HEK293 (cell line): ENCODE measurements at regions not wholly inside any gene's neighbourhood (a gene's known extent, or its start where the extent isn't known, plus 50 kb on each side); places are given as distances from the start of the nearest gene placed in this dataset.

Experiments used
- CTCF ChIA-PET: fragments of 350-600 bp; formaldehyde crosslinking; extraction: SDS; loops from one replicate; lab custom pipeline; 2021; ENCODE audit warnings: antibody characterized with exemption; lab: Yijun Ruan, JAX
- POLR2A ChIA-PET: fragments of 300-600 bp; formaldehyde crosslinking; extraction: SDS; loops from one replicate; lab custom pipeline; 2020; ENCODE audit warnings: antibody characterized with exemption, inconsistent platforms; lab: Yijun Ruan, JAX
- H3K27ac ChIP-seq: fragments of 200-500 bp; sonication (Bioruptor generic); 2 replicates; pipeline ENCODE4 v1.5.1; 2014; ENCODE audit warnings: low read depth, low read length, control low read depth, inconsistent platforms; ENCODE audit errors: extremely low read depth
- H3K36me3 ChIP-seq, 2 experiments: fragments of 200-500 bp in 1 of 2; sonication (Bioruptor generic) in 1 of 2; 1 replicate in 1 of 2; 2 replicates in 1 of 2; pipeline ENCODE4 v1.5.1; 2014 to 2017; ENCODE audit warnings: inconsistent platforms in 2 of 2, low read length in 2 of 2; ENCODE audit not compliant: control insufficient read depth in 2 of 2, insufficient read depth in 1 of 2
- H3K4me1 ChIP-seq: fragments of 200-500 bp; sonication (Bioruptor generic); 2 replicates; pipeline ENCODE4 v1.5.1; 2014; ENCODE audit warnings: mild to moderate bottlenecking, low read length, inconsistent platforms; ENCODE audit not compliant: control insufficient read depth, insufficient read depth
- H3K4me3 ChIP-seq: 2 replicates; pipeline ENCODE4 v1.5.1; 2011; ENCODE audit warnings: low read depth, mild to moderate bottlenecking, control low read depth, low read length, moderate library complexity
- H3K9me3 ChIP-seq: fragments of 200-500 bp; sonication (Bioruptor generic); 2 replicates; pipeline ENCODE4 v1.5.1; 2014; ENCODE audit warnings: low read depth, low read length, inconsistent platforms; ENCODE audit not compliant: control insufficient read depth, insufficient read depth
- MYNN ChIP-seq: fragments of 450-650 bp; formaldehyde crosslinking; IDR thresholded peaks from 2 replicates; pipeline ENCODE4 v1.5.1; 2016; ENCODE audit warnings: missing biosample characterization, missing genetic modification characterization, borderline replicate concordance
- REPIN1 ChIP-seq: fragments of 450-650 bp; formaldehyde crosslinking; IDR thresholded peaks from 2 replicates; pipeline ENCODE4 v1.5.1; 2017; ENCODE audit warnings: missing biosample characterization, missing genetic modification characterization, low read depth
- SALL2 ChIP-seq: fragments of 450-650 bp; formaldehyde crosslinking; IDR thresholded peaks from 2 replicates; pipeline ENCODE4 v1.5.0; 2017; ENCODE audit warnings: missing biosample characterization, mild to moderate bottlenecking, missing genetic modification characterization, borderline replicate concordance
- SCRT2 ChIP-seq: fragments of 450-650 bp; formaldehyde crosslinking; IDR thresholded peaks from 2 replicates; pipeline ENCODE4 v1.5.1; 2016; ENCODE audit warnings: missing biosample characterization, missing genetic modification characterization
- SP2 ChIP-seq: fragments of 450-650 bp; formaldehyde crosslinking; IDR thresholded peaks from 2 replicates; pipeline ENCODE4 v1.5.1; 2016; ENCODE audit warnings: missing biosample characterization, missing genetic modification characterization
- ZBTB48 ChIP-seq: fragments of 450-650 bp; formaldehyde crosslinking; IDR thresholded peaks from 2 replicates; pipeline ENCODE4 v1.5.1; 2016; ENCODE audit warnings: missing biosample characterization, missing genetic modification characterization
- ZFP37 ChIP-seq: fragments of 450-650 bp; formaldehyde crosslinking; IDR thresholded peaks from 2 replicates; pipeline ENCODE4 v1.5.1; 2016; ENCODE audit warnings: missing biosample characterization, missing genetic modification characterization
- ZNF112 ChIP-seq: fragments of 450-650 bp; formaldehyde crosslinking; IDR thresholded peaks from 2 replicates; pipeline ENCODE4 v1.5.0; 2017; ENCODE audit warnings: missing biosample characterization, missing genetic modification characterization
- ZNF19 ChIP-seq: fragments of 450-650 bp; formaldehyde crosslinking; IDR thresholded peaks from 2 replicates; pipeline ENCODE4; 2016; ENCODE audit warnings: missing biosample characterization, missing genetic modification characterization, low read depth
- ZNF239 ChIP-seq: fragments of 450-650 bp; formaldehyde crosslinking; IDR thresholded peaks from 2 replicates; pipeline ENCODE4 v1.5.1; 2016; ENCODE audit warnings: missing biosample characterization, missing genetic modification characterization
- ZNF274 ChIP-seq, 2 experiments: fragments of 200-500 bp in 1 of 2; fragments of 450-650 bp in 1 of 2; sonication (Bioruptor generic) in 1 of 2; formaldehyde crosslinking in 1 of 2; IDR thresholded peaks; 2 replicates each; pipeline versions ENCODE4 v1.5.1 to v1.6.1; 2014 to 2016; ENCODE audit warnings: borderline replicate concordance in 1 of 2, inconsistent platforms in 1 of 2, low read length in 1 of 2, missing biosample characterization in 1 of 2, missing genetic modification characterization in 1 of 2
- ZNF311 ChIP-seq: fragments of 450-650 bp; formaldehyde crosslinking; IDR thresholded peaks from 2 replicates; pipeline ENCODE4 v1.5.1; 2017; ENCODE audit warnings: missing biosample characterization, missing genetic modification characterization, borderline replicate concordance
- ZNF354C ChIP-seq: fragments of 450-650 bp; formaldehyde crosslinking; IDR thresholded peaks from 2 replicates; pipeline ENCODE4 v1.5.1; 2016; ENCODE audit warnings: missing biosample characterization, missing genetic modification characterization, low read depth, borderline replicate concordance
- ZNF394 ChIP-seq: fragments of 450-650 bp; formaldehyde crosslinking; IDR thresholded peaks from 2 replicates; pipeline ENCODE4 v1.5.1; 2016; ENCODE audit warnings: missing biosample characterization, missing genetic modification characterization, mild to moderate bottlenecking, moderate library complexity, borderline replicate concordance
- ZNF423 ChIP-seq: fragments of 450-650 bp; formaldehyde crosslinking; IDR thresholded peaks from 2 replicates; pipeline ENCODE4 v1.5.1; 2016; ENCODE audit warnings: missing biosample characterization, missing genetic modification characterization
- ZNF513 ChIP-seq: fragments of 450-650 bp; IDR thresholded peaks from 2 replicates; pipeline ENCODE4 v1.5.1; 2018; ENCODE audit warnings: missing biosample characterization, missing genetic modification characterization
- ZNF518A ChIP-seq: fragments of 450-650 bp; formaldehyde crosslinking; conservative IDR thresholded peaks from 2 replicates; pipeline ENCODE4 v1.5.1; 2016; ENCODE audit warnings: low read depth, missing biosample characterization, missing genetic modification characterization
- ZNF529 ChIP-seq: fragments of 450-650 bp; formaldehyde crosslinking; IDR thresholded peaks from 2 replicates; pipeline ENCODE4 v1.5.1; 2017; ENCODE audit warnings: missing genetic modification characterization, missing biosample characterization; ENCODE audit not compliant: insufficient replicate concordance
- ZNF555 ChIP-seq: fragments of 450-650 bp; formaldehyde crosslinking; conservative IDR thresholded peaks from 2 replicates; pipeline ENCODE4 v1.5.1; 2017; ENCODE audit warnings: missing biosample characterization, mild to moderate bottlenecking, missing genetic modification characterization, inconsistent platforms
- ZNF76 ChIP-seq: fragments of 450-650 bp; formaldehyde crosslinking; IDR thresholded peaks from 2 replicates; pipeline ENCODE4; 2016; ENCODE audit warnings: low read depth, missing biosample characterization, missing genetic modification characterization, borderline replicate concordance
- ZNF791 ChIP-seq: fragments of 450-650 bp; formaldehyde crosslinking; IDR thresholded peaks from 2 replicates; pipeline ENCODE4 v1.5.1; 2016; ENCODE audit warnings: missing biosample characterization, missing genetic modification characterization
- TF ChIP-seq, protein P1 (sequence below): fragments of 450-650 bp; formaldehyde crosslinking; IDR thresholded peaks from 2 replicates; pipeline ENCODE4 v1.5.1; 2017; ENCODE audit warnings: missing biosample characterization, missing genetic modification characterization
- TF ChIP-seq, protein P2 (sequence below): fragments of 450-650 bp; formaldehyde crosslinking; IDR thresholded peaks from 2 replicates; pipeline ENCODE4 v1.5.1; 2016; ENCODE audit warnings: missing biosample characterization, missing genetic modification characterization

DNA sequence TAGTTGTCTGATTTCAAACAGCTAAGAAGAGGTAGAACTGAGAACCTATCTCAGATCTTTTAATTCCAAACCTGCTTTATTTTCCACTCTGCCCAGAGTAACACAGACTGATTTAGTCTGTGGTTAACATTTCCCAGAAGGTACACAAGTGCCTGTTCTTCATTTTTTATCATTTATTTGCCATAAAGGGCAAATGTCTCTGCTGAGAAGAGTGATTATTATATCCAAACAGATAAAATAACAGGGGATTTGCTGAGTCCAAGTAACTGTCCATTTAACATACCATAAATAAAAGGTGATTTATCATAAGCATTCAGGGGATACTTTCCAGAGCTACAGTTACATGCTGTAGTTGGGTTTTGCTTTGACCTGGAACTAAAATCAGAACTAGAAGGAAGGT is 617.7 kb downstream of the MBD2 start (continued):
- no peak for TF ChIP-seq ZNF518A (tag by site-specific recombination)

DNA sequence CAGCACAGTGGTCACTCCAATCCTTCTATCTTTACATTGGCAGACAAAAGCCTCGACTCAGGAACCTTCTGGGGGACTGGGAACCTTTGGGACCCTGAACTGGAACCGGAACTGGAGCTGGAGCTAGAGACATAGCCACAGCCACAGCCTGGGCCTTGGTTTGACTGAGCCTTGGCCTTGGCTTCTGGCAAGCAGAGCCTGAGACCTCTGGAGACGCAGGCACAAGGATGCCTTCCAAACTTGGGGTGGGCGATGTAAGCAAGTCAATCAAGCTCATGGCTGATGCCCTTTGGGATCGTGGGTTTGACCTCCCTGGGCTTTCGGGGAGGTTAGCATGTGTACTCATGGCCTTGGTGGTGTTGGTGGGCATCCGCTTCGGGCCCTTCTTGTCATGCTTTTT is 619.3 kb downstream of the MBD2 start:
- H3K36me3 ChIP-seq, result no peaks in the 10 kb centered on the region
- POLR2A ChIA-PET, result no interaction called here
- CTCF ChIA-PET, result no interaction called here
- H3K27ac ChIP-seq, result no peak overlapping the region
- H3K9me3 ChIP-seq, result no peaks in the 10 kb centered on the region
- no peak overlapping the region for H3K4me3 ChIP-seq
- TF ChIP-seq ZNF112 (tag by site-specific recombination) (no peak), ZNF19 (tag by site-specific recombination) (no peak), ZNF394 (tag by site-specific recombination) (no peak), ZNF529 (tag by site-specific recombination) (no peak), REPIN1 (tag by site-specific recombination) (no peak), ZNF513 (tag by site-specific recombination) (no peak), ZNF555 (tag by site-specific recombination) (no peak), ZNF76 (tag by site-specific recombination) (no peak), ZNF239 (tag by site-specific recombination) (no peak), ZNF791 (tag by site-specific recombination) (no peak), SALL2 (no peak)
- H3K4me1 ChIP-seq, result no peaks in the 10 kb centered on the region

- Histone ChIP-seq H3K4me3 (no peak overlapping the region), H3K27ac (no peak overlapping the region), H3K4me1 (no peaks in the 10 kb centered on the region), H3K36me3 (no peaks in the 10 kb centered on the region), H3K9me3 (no peaks in the 10 kb centered on the region)
- CTCF ChIA-PET, result no interaction called here
- POLR2A ChIA-PET, result no interaction called here
- no peak for TF ChIP-seq ZFP37
- TF ChIP-seq ZNF354C, result no peak
- no peak for TF ChIP-seq MYNN (tag by site-specific recombination)
- TF ChIP-seq, protein P1, sequence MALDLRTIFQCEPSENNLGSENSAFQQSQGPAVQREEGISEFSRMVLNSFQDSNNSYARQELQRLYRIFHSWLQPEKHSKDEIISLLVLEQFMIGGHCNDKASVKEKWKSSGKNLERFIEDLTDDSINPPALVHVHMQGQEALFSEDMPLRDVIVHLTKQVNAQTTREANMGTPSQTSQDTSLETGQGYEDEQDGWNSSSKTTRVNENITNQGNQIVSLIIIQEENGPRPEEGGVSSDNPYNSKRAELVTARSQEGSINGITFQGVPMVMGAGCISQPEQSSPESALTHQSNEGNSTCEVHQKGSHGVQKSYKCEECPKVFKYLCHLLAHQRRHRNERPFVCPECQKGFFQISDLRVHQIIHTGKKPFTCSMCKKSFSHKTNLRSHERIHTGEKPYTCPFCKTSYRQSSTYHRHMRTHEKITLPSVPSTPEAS (tag by site-specific recombination), result no peak
- no peak for TF ChIP-seq ZNF274 (IDR thresholded peaks at IDR 0.05; ENCODE audit: low read length)
- no peak for TF ChIP-seq ZNF274 (tag by site-specific recombination; IDR thresholded peaks at IDR 0.05; ENCODE audit: borderline replicate concordance)
- TF ChIP-seq, protein P2, sequence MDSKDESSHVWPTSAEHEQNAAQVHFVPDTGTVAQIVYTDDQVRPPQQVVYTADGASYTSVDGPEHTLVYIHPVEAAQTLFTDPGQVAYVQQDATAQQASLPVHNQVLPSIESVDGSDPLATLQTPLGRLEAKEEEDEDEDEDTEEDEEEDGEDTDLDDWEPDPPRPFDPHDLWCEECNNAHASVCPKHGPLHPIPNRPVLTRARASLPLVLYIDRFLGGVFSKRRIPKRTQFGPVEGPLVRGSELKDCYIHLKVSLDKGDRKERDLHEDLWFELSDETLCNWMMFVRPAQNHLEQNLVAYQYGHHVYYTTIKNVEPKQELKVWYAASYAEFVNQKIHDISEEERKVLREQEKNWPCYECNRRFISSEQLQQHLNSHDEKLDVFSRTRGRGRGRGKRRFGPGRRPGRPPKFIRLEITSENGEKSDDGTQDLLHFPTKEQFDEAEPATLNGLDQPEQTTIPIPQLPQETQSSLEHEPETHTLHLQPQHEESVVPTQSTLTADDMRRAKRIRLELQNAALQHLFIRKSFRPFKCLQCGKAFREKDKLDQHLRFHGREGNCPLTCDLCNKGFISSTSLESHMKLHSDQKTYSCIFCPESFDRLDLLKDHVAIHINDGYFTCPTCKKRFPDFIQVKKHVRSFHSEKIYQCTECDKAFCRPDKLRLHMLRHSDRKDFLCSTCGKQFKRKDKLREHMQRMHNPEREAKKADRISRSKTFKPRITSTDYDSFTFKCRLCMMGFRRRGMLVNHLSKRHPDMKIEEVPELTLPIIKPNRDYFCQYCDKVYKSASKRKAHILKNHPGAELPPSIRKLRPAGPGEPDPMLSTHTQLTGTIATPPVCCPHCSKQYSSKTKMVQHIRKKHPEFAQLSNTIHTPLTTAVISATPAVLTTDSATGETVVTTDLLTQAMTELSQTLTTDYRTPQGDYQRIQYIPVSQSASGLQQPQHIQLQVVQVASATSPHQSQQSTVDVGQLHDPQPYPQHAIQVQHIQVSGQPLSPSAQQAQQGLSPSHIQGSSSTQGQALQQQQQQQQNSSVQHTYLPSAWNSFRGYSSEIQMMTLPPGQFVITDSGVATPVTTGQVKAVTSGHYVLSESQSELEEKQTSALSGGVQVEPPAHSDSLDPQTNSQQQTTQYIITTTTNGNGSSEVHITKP (tag by site-specific recombination), result no peak
- no peak for TF ChIP-seq SCRT2 (tag by site-specific recombination)
- TF ChIP-seq ZNF423 (tag by site-specific recombination), result no peak
- TF ChIP-seq SP2 (tag by site-specific recombination), result no peak
- no peak for TF ChIP-seq ZBTB48 (tag by site-specific recombination)
- TF ChIP-seq ZNF311 (tag by site-specific recombination), result no peak
Observed at GRCh38 chr18:53603276-53603675, 621.2 kb downstream of the MBD2 start.
